ENCODE measurements at regions not wholly inside any gene's neighbourhood (a gene's known extent, or its start where the extent isn't known, plus 50 kb on each side); places are given as distances from the start of the nearest gene placed in this dataset.

DNA sequence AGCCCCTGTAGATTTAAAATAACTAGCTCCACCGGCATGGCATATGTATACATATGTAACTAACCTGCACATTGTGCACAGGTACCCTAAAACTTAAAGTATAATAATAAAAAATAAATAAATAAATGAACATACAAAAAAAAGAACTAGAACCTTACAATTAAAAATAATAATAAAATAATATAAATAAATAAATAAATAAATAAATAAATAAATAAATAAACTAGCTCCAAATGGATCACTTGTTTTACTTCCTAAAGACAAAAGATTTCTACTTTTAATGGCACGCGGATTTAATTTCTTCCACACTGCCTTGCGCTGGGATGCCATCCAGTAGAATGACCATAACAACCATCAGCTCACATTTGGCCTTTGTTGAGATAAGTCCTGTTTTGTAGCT, 141.0 kb upstream of the NRSN1 start:
- Histone ChIP-seq H3K27me3 (ENCODE audit: insufficient read depth, low read depth) (no peaks in the 10 kb centered on the region), H3K4me2 (no peak overlapping the region), H2AFZ (no peak overlapping the region), H3K9me3 (ENCODE audit: insufficient read depth, low read depth) (no peaks in the 10 kb centered on the region), H3F3A (ENCODE audit: insufficient read depth, low read depth) (no peaks in the 10 kb centered on the region), H3K4me3 (no peak overlapping the region), H3K9me2 (ENCODE audit: insufficient read depth) (no peaks in the 10 kb centered on the region), H3K36me3 (ENCODE audit: low read depth) (no peaks in the 10 kb centered on the region), H4K20me1 (ENCODE audit: insufficient read depth) (no peaks in the 10 kb centered on the region), H3K79me2 (ENCODE audit: low read depth) (no peaks in the 10 kb centered on the region), H3K27ac (no peak overlapping the region), H3K4me1 (replicated peaks; ENCODE audit: insufficient read depth) (no peaks in the 10 kb centered on the region)
- no peak for DNase-seq
- TF ChIP-seq CTCF (conservative IDR thresholded peaks at IDR 0.05): no peak
- TF ChIP-seq EZH2 (IDR thresholded peaks at IDR 0.05; ENCODE audit: low read depth): no peak
- ChIA-PET CTCF (no interaction called here), POLR2A (ENCODE audit: unreplicated experiment) (no interaction called here)
- intact Hi-C loops (cut with micrococcal nuclease; ENCODE audit: unreplicated experiment): no loop called here
- no TSS peak for BruUV-seq (replicated peaks)

DNA sequence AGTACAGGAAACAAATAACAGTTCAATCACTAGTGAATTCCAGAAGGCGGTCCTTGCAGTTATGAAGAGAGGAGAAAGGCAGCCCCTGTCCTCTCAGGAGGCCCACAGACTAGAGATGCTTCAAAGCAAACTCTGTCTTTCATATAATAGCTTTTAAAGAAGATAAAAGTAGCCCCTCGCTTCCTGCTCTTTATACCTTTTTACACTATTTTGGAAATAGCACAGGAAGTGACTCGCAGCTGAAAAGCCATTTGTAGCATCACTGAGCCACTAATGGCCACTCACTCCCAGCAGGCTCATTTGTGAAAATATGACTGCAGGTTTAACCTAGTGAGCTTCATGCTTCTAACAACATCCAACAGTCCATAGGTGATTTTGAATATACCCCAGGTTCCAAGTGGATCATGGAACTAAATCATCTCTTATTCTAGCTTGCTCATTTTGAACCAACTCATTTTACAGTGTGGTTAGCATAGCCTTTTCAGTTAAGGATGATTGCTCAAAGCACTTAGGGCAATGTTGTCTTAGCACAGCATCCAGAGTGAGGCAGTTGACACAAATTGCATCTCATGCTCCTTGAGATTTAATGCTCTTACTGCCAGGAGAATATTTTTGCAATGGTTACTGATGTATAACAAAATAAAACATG, 136.0 kb upstream of the NRSN1 start:
- Histone ChIP-seq H3F3A (ENCODE audit: insufficient read depth, low read depth) (no peaks in the 10 kb centered on the region), H3K79me2 (ENCODE audit: low read depth) (no peaks in the 10 kb centered on the region), H3K27ac (no peak overlapping the region), H4K20me1 (ENCODE audit: insufficient read depth) (no peaks in the 10 kb centered on the region), H3K4me3 (no peak overlapping the region), H2AFZ (no peak overlapping the region), H3K9me3 (ENCODE audit: insufficient read depth, low read depth) (no peaks in the 10 kb centered on the region), H3K4me1 (replicated peaks; ENCODE audit: insufficient read depth) (no peaks in the 10 kb centered on the region), H3K4me2 (no peak overlapping the region), H3K36me3 (ENCODE audit: low read depth) (no peaks in the 10 kb centered on the region), H3K9me2 (ENCODE audit: insufficient read depth) (no peaks in the 10 kb centered on the region), H3K27me3 (ENCODE audit: insufficient read depth, low read depth) (no peaks in the 10 kb centered on the region)
- intact Hi-C loops (cut with micrococcal nuclease; ENCODE audit: unreplicated experiment): no loop called here
- TF ChIP-seq CTCF (conservative IDR thresholded peaks at IDR 0.05) (no peak), EZH2 (IDR thresholded peaks at IDR 0.05; ENCODE audit: low read depth) (no peak)
- CTCF ChIA-PET: no interaction called here
- POLR2A ChIA-PET (ENCODE audit: unreplicated experiment): no interaction called here
- no TSS peak for BruUV-seq (replicated peaks)
- no peak for DNase-seq

- Histone ChIP-seq H3K27me3 (ENCODE audit: insufficient read depth, low read depth) (no peaks in the 10 kb centered on the region), H2AFZ (no peak overlapping the region), H3K4me3 (no peak overlapping the region), H3K9me2 (ENCODE audit: insufficient read depth) (no peaks in the 10 kb centered on the region), H3K79me2 (ENCODE audit: low read depth) (no peaks in the 10 kb centered on the region), H3K36me3 (ENCODE audit: low read depth) (no peaks in the 10 kb centered on the region), H3K4me1 (replicated peaks; ENCODE audit: insufficient read depth) (no peaks in the 10 kb centered on the region), H3F3A (ENCODE audit: insufficient read depth, low read depth) (no peaks in the 10 kb centered on the region), H3K4me2 (no peak overlapping the region), H4K20me1 (ENCODE audit: insufficient read depth) (no peaks in the 10 kb centered on the region), H3K27ac (no peak overlapping the region), H3K9me3 (ENCODE audit: insufficient read depth, low read depth) (no peaks in the 10 kb centered on the region)
- intact Hi-C loops (cut with micrococcal nuclease; ENCODE audit: unreplicated experiment): no loop called here
- no TSS peak for BruUV-seq (replicated peaks)
- ChIA-PET CTCF (no interaction called here), POLR2A (ENCODE audit: unreplicated experiment) (no interaction called here)
- DNase-seq: no peak
- no peak for TF ChIP-seq CTCF (conservative IDR thresholded peaks at IDR 0.05)
- TF ChIP-seq EZH2 (IDR thresholded peaks at IDR 0.05; ENCODE audit: low read depth): no peak
Observed at GRCh38 chr6:23994013-23994412, 132.0 kb upstream of the NRSN1 start.
